Gastrocnemius medialis (tissue), 4 donors: ENCODE measurements at regions not wholly inside any gene's neighbourhood (a gene's known extent, or its start where the extent isn't known, plus 50 kb on each side); places are given as distances from the start of the nearest gene placed in this dataset.

Experiments
- CTCF ChIP-seq, 5 experiments: fragments of 450-650 bp in 3 of 5; fragments of 200-600 bp in 2 of 5; sonication (generic) in 2 of 5; IDR thresholded peaks in 4 of 5; conservative IDR thresholded peaks in 1 of 5; 1 replicate in 4 of 5; 2 replicates in 1 of 5; pipeline ENCODE4 v1.5.1; 2016 to 2019; ENCODE audit warnings: antibody characterized with exemption in 5 of 5, mild to moderate bottlenecking in 3 of 5, moderate library complexity in 3 of 5
- POLR2A ChIP-seq, 2 donors: fragments of 450-650 bp; IDR thresholded peaks; one replicate each; pipeline ENCODE4 v1.6.1; 2017; ENCODE audit warnings: antibody characterized with exemption in 2 of 2, mild to moderate bottlenecking in 2 of 2, moderate library complexity in 2 of 2

- TF ChIP-seq CTCF (IDR thresholded peaks at IDR 0.05 in 4 of 5, conservative IDR thresholded peaks at IDR 0.05 in 1 of 5) = no peak
- no peak for TF ChIP-seq POLR2A (IDR thresholded peaks at IDR 0.05)
Measured at GRCh38 chr5:40276426-40277102, 403.2 kb upstream of the PTGER4 start.
